ENCODE measurements at regions not wholly inside any gene's neighbourhood (a gene's known extent, or its start where the extent isn't known, plus 50 kb on each side); places are given as distances from the start of the nearest gene placed in this dataset.

- Histone ChIP-seq H3K4me1 (ENCODE audit: control insufficient read depth, insufficient read depth, low read length) (no peaks in the 10 kb centered on the region), H3K9me3 (ENCODE audit: control insufficient read depth, insufficient read depth, low read length) (peaks cover 9% of the 10 kb centered on the region), H3K4me3 (ENCODE audit: low read length) (no peak overlapping the region), H3K27me3 (ENCODE audit: control insufficient read depth, insufficient read depth, low read length) (no peaks in the 10 kb centered on the region), H3K27ac (ENCODE audit: low read length) (no peak overlapping the region), H3K36me3 (ENCODE audit: control insufficient read depth, insufficient read depth, low read length) (no peaks in the 10 kb centered on the region)
- ATAC-seq (no peak), DNase-seq (no peak)
- H3K9me3 Mint-ChIP-seq = peaks cover 7 to 11% of the 10 kb centered on the region in 2 donors
- no peaks in the 10 kb centered on the region for H3K36me3 Mint-ChIP-seq
- no peaks in the 10 kb centered on the region for H3K4me1 Mint-ChIP-seq
- H3K27ac Mint-ChIP-seq = no peak overlapping the region
- no peak for TF ChIP-seq CTCF (IDR thresholded peaks at IDR 0.05)
- no peak overlapping the region for H3K4me3 Mint-ChIP-seq
- intact Hi-C loops (cut with micrococcal nuclease) = no loop called here
- H3K27me3 Mint-ChIP-seq (ENCODE audit: low read depth in 2 of 2) = no peaks in the 10 kb centered on the region
- 83% methylated on average over 3 of the region's 3 CpGs for WGBS (ENCODE audit: insufficient coverage)
Measured at GRCh38 chr5:114261989-114262388, 99.9 kb upstream of the KCNN2 start.

GRCh38 chr5:114265432-114266060 lies 96.3 kb upstream of the KCNN2 start:
- Mint-ChIP-seq H3K4me1 (no peaks in the 10 kb centered on the region), H3K27ac (no peak overlapping the region), H3K27me3 (ENCODE audit: low read depth in 2 of 2) (no peaks in the 10 kb centered on the region), H3K9me3 (peaks cover 2 to 7% of the 10 kb centered on the region in 2 donors), H3K4me3 (no peak overlapping the region), H3K36me3 (no peaks in the 10 kb centered on the region)
- no peaks in the 10 kb centered on the region for H3K27me3 ChIP-seq (ENCODE audit: control insufficient read depth, insufficient read depth, low read length)
- WGBS (ENCODE audit: insufficient coverage) = 50% methylated on average over 2 of the region's 2 CpGs
- intact Hi-C loops (cut with micrococcal nuclease) = no loop called here
- no peaks in the 10 kb centered on the region for H3K4me1 ChIP-seq (ENCODE audit: control insufficient read depth, insufficient read depth, low read length)
- no peak overlapping the region for H3K27ac ChIP-seq (ENCODE audit: low read length)
- TF ChIP-seq CTCF (IDR thresholded peaks at IDR 0.05) = no peak
- DNase-seq (no peak), ATAC-seq (no peak)
- H3K36me3 ChIP-seq (ENCODE audit: control insufficient read depth, insufficient read depth, low read length) = no peaks in the 10 kb centered on the region
- peaks cover 4% of the 10 kb centered on the region for H3K9me3 ChIP-seq (ENCODE audit: control insufficient read depth, insufficient read depth, low read length)
- H3K4me3 ChIP-seq (ENCODE audit: low read length) = no peak overlapping the region

- Histone ChIP-seq H3K36me3 (ENCODE audit: control insufficient read depth, insufficient read depth, low read length) (no peaks in the 10 kb centered on the region), H3K4me3 (ENCODE audit: low read length) (no peak overlapping the region), H3K9me3 (ENCODE audit: control insufficient read depth, insufficient read depth, low read length) (peaks cover 4% of the 10 kb centered on the region), H3K27ac (ENCODE audit: low read length) (no peak overlapping the region), H3K4me1 (ENCODE audit: control insufficient read depth, insufficient read depth, low read length) (no peaks in the 10 kb centered on the region), H3K27me3 (ENCODE audit: control insufficient read depth, insufficient read depth, low read length) (no peaks in the 10 kb centered on the region)
- DNase-seq = no peak
- no peak for TF ChIP-seq CTCF (IDR thresholded peaks at IDR 0.05)
- Mint-ChIP-seq H3K27ac (no peak overlapping the region), H3K9me3 (peaks cover 2 to 7% of the 10 kb centered on the region in 2 donors), H3K27me3 (ENCODE audit: low read depth in 2 of 2) (no peaks in the 10 kb centered on the region), H3K4me3 (no peak overlapping the region), H3K36me3 (no peaks in the 10 kb centered on the region), H3K4me1 (no peaks in the 10 kb centered on the region)
- WGBS (ENCODE audit: insufficient coverage) = 86% methylated on average over 1 of the region's 1 CpG
- intact Hi-C loops (cut with micrococcal nuclease) = no loop called here
- ATAC-seq = no peak
Measured at GRCh38 chr5:114266374-114266773, 95.5 kb upstream of the KCNN2 start.

GRCh38 chr5:114296191-114296590 lies 65.7 kb upstream of the KCNN2 start:
- 82% methylated on average over 1 of the region's 1 CpG for WGBS (ENCODE audit: insufficient coverage)
- intact Hi-C loops (cut with micrococcal nuclease) = no loop called here
- no peaks in the 10 kb centered on the region for H3K4me1 Mint-ChIP-seq
- no peaks in the 10 kb centered on the region for H3K36me3 Mint-ChIP-seq
- H3K4me1 ChIP-seq (ENCODE audit: control insufficient read depth, insufficient read depth, low read length) = no peaks in the 10 kb centered on the region
- peaks cover 3% of the 10 kb centered on the region for H3K9me3 ChIP-seq (ENCODE audit: control insufficient read depth, insufficient read depth, low read length)
- ATAC-seq (no peak), DNase-seq (no peak)
- no peaks in the 10 kb centered on the region for H3K27me3 ChIP-seq (ENCODE audit: control insufficient read depth, insufficient read depth, low read length)
- no peak overlapping the region for H3K27ac Mint-ChIP-seq
- no peak overlapping the region for H3K4me3 Mint-ChIP-seq
- H3K9me3 Mint-ChIP-seq = peaks cover 2 to 6% of the 10 kb centered on the region in 2 donors
- no peaks in the 10 kb centered on the region for H3K36me3 ChIP-seq (ENCODE audit: control insufficient read depth, insufficient read depth, low read length)
- no peak for TF ChIP-seq CTCF (IDR thresholded peaks at IDR 0.05)
- no peak overlapping the region for H3K4me3 ChIP-seq (ENCODE audit: low read length)
- no peak overlapping the region for H3K27ac ChIP-seq (ENCODE audit: low read length)
- no peaks in the 10 kb centered on the region for H3K27me3 Mint-ChIP-seq (ENCODE audit: low read depth in 2 of 2)

Data from natural killer cell (primary cell).